GM03348 (cell line): ENCODE measurements at regions not wholly inside any gene's neighbourhood (a gene's known extent, or its start where the extent isn't known, plus 50 kb on each side); places are given as distances from the start of the nearest gene placed in this dataset.
A peak's percentile ranks its signal among the peaks of the same experiment; 100 is the strongest.

ENCODE experiments used
- DNase-seq: peaks from one replicate; pipeline ENCODE4 v3.0.0; 2012; ENCODE audit warnings: low spot score

DNA sequence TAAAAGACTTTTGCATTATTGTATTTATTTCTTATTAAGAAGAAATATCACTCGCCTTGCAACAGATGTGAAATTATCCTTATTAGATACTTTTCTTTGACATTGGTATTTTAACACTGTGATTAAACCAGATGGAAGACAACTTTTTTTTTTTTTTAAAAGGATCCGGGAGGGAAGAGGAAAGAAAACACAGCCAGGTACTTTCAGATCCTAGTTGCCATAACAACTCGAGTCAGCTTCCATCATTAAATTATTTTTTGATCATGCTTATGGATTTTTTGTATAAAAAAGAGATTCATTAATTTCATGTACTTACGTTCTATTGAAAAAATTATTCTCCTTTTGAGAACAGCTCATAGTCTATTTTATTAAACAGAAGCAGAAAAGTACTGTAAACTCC lies 515.7 kb downstream of the TBC1D4 start:
- DNase-seq = no peak

DNA sequence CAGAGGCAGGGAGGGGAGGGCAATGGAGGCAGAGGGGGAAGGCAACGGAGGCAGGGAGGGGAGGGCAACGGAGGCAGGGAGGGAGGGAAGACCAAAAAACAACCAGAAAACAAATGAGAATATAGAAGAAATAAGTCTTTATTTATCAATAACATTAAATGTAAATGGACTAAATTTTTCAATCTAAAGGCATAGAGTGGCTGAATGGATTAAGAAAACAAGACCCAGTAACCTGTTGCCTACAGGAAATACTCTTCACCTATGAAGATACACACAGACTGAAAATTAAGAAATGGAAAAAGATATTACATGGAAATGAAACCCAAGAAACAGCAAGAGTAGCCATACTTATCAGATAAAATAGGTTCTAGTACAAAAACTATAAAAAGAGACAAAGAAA lies 536.3 kb downstream of the TBC1D4 start:
- no peak for DNase-seq

DNA sequence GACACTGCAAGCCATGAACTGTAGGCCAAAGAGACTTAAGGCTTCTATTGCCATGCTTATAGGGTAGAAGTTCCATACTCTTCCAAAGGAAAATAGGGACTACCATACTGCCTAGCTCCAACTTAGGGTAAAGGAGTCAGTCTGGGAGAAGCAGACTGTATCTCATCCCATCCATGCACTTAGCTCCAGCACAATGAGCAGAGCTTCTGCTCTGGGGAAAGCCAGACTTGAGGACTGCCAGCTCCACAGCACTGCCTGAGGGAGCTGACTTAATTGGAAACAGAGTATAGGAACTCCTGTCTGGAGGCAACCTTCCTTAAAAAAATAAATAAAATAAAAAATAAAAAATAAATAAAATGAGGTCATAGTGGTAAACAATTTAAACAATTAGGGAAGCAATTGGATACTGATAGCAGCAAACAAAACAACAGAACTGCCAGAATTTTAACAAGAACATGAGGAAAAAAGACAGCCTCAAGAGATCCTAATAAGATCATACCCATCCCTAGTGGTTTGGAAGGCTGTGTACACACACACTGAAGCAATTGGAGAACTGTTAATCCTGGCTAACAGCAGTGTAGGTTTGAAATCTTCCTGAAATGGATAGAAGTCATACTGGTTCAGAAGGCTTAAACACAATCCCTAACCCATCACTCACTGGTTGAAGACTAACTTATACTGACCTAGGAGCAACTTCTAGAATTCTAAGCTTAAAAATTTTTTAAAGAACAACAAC lies 550.1 kb downstream of the TBC1D4 start:
- peak; percentile 8 for DNase-seq

DNA sequence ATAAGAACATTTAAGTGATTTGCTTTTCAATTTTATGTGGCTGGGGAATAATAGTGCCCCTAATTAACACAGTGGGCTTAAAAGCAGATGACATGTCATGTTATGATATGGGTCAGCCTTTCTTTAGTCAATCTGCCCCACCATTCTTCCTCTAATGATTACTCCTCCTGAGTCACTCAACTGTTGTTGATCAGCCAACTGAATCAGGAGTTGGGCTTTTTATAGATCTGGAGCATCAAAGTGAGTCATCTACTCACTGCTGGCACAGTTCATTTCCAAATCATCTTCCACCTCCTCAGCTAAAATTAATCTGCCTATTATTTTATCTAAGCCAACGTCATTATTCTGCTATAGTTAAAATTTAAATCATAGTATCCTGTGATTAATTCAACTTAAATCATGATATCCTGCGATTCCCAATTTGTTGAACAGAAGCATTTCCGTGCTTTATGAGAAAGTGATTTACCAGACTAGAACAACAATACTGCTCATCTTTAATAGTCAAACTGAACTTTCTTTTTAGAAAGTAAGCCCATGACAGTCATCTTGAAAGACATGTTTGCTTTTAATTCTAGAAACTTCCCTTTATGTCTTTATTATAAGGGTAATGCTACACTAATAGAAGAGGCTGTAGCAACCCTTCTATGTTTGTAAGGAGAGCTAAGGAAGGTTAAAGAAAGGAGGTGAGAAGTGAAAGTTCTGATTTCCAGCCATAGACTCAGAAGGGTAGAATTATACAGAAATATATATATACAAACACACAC lies 551.4 kb downstream of the TBC1D4 start:
- peak; percentile 65 for DNase-seq

DNA sequence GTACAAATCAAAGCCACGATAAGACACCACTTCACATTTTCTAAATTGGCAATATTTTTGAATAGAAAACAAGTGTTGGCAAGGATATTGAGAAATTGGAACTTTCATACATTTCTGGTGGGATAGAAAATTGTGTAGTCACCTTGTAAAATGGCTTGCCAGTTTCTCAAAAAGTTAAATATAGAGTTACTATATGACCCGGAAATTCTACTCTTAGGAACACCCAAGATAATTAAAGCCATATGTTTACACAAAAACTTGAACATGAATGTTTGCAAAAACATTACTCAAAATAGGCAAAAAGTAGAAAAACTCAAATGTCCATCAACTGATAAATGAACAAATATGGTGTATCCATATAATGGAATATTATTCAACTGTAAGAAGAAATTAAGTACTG lies 552.5 kb downstream of the TBC1D4 start:
- no peak for DNase-seq

DNA sequence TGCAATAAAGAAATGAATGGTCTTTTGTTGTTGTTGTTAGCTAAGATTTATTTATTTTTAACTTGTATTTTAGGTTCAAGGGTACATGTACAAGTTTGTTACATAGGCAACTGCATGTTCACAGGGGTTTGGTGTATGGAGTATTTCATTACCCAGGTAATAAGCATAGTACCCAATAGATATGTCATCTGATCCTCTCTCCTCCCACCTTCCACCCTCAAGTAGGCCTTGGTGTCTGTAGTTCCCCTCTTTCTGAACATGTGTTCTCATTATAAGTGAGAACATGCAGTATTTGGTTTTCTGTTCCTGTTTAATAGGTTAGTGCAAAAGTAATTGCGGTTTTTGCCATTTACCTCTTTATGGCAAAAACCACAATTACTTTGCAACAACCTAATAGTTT lies 554.1 kb downstream of the TBC1D4 start:
- no peak for DNase-seq

DNA sequence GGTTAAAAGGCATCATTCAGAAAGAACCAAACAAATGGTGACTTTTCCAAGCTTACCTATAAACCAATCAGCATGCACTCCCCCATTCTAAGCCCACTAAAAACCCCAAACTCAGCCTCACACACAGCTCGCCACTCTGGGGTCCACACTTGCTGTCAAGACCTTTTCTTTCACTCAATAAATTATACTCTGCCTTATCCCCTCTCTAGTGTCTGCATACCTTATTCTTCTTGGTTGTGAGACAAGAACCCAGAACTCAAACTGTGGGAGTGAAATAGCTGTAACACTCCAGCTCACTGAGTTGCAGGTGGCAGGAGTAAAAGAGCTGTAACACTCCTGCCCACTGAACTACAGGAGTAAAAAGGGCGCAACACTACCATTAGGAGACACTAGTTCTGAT lies 559.0 kb downstream of the TBC1D4 start:
- DNase-seq = no peak

DNA sequence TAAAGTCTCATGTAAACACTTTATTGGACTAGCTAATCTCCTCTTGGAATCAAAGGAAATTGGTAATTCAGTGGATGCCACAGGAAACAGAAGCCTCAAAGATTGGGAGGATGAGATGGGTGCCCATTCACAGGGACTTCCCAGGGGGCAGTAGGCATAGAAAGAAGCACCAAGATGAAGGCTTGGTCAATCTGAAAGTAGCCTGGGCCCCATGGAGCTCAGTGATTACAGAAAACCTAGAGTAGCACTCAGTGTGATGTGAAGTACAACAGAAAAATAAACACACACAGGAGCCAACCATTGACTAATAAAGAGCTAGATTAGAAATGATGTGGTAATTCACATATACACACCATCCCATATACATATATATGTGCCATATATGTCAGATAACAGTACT lies 560.6 kb downstream of the TBC1D4 start:
- DNase-seq = no peak

DNA sequence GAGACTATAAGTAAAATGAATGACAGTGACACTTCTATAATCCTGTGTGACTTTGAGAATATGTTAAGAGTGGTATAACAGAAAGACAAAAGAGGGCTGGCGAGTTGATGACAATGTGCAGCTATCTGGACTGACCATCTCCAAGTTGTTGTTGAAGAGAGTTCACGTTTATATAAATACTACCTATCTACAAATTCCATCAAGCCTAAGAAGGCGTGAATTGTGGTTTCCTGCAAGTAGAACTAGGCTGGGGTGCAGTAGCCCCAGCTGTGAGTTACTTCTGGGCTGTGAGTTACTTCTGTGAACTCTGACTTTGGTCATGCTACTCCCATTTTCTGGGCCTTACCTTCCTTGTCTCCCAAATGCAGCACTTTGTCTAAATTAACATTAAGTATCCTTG lies 561.0 kb downstream of the TBC1D4 start:
- no peak for DNase-seq

DNA sequence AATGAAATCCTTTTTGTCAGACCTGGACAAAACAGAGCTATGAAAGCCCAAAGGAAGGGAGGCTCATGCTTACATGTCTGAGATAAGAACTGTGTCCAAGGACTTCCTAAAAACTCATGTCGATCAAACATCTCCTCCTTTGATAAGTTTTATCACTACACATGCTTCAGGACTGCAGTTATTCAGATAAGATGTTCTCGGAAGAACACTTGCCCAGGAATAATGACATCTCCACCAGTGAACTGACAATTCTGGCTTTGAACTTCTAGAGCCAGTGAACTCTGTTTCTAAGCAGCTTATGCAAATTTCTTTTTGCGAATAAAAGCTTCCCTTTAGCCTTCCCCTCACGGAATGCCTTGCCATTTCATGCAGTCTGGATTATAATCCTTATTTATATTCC lies 561.6 kb downstream of the TBC1D4 start:
- no peak for DNase-seq

DNA sequence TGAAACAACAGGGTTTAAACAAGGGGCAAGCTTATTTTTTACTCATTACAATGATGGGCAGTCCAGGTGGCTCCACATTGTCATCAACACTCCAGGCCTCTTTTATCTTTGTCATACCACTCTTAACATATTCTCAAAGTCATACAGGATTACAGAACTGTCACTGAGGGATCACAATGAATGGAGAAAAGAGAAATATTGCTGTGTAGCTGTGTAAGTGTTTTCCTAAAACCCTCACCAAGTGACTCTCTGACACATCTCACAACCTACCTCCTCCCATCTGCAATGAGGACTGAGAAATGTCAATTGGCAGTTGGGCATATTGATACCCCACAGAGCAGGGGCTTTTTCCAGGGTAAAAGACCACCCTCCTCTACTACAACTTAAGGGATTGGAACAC lies 562.1 kb downstream of the TBC1D4 start:
- no peak for DNase-seq

DNA sequence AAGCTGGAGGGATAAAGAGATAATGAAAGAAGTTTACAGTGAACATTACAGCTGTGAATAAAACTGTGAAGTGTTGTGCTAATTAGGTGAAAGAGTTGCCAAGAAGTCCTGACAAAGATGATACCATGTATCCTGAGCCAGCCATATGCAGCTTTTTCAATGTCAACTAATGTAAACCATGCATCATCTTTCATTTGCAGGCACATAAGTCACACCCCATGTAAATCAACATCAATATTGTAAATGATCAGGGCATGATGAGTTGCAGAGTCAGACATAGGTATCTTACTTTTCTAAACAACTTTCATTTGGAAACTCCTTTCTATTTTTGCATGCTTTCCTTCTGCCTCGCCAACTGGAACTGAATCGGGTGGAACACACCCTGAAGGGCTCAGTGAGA lies 569.1 kb downstream of the TBC1D4 start:
- no peak for DNase-seq

DNA sequence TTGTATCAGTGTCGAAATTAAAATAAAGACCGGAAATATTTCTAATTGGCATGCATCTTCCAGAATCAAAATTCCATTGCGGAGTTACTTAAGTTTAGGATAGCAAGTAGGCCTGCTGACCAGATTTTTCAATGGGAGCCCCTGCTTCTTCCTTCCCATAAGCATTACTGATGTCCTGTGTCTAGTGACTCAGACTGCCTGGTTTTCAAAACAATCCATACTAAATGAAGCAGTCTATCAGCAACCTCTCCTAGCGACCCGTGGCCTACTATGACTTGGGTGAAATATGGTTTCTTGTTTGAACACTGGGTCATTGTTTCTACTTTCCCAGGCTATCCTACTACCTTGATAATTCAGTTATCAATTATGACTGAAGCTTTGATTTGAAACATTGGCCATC lies 571.6 kb downstream of the TBC1D4 start:
- no peak for DNase-seq

DNA sequence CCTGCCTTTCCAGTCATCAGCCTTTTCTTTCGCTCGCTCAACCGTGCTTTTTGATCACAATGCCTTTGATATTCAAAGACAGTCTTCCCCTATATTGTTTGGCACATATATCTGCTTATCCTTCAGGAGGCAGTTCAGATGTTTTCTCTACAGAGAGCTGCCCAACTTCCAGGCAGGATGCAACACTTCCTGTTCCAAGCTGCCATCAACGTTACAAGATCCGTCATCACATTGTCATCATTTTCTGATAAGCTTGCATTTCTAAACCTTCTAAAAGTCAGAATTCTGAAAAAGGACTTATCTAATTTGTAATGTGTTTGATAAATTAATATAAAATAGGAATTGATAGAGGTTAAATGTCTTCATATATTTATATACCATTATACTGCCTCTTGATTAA lies 574.2 kb downstream of the TBC1D4 start:
- no peak for DNase-seq

DNA sequence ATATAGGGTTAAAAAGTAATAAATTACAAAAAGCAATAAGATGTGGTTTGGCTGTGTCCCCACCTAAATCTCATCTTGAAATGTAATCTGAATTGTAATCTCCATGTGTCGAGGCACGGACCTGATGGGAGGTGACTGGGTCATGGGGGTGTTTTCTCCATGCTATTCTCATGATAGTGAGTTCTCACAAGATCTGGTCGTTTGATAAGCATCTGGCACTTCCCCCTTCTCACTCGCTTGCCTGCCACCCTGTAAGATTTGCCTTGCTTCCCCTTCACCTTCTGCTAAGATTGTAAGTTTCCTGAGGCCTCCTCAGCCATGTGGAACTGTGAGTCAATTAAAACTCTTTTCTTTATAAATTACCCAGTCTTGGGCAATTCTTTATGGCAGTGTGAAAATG lies 577.4 kb downstream of the TBC1D4 start:
- DNase-seq = no peak

DNA sequence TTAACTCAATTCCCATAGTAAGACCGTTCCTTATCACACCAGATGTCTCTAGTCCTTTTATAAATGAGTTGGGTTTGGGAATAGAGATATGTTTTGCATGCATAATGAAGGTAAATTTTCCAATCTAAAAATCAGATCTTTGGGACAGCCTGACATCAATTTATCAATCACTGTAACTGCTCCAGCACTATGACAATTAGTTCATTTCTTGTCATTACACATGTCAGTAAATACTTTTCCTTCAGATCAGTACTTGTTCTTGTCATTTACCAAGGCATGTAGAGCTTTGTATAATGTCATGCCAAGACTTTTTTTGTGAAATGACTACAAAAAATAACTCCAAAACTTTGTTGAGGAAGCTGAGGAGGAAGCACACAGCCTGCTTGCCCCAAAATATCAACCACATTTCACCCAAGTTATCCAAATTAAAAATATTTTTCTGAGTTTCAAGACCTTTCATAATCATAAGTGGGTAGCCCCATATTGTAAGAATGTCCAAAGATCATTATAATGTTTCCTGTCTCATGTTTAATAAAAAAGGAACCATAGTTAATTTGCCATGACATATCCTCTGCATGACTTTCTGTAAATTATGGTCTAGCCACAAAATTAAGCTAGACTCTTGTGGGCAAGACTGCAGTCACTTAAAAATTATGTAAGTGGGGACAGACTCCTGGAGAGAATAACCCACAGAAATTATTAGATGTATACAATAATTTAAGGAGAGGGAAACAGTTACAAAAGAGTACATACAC lies 586.8 kb downstream of the TBC1D4 start:
- no peak for DNase-seq

DNA sequence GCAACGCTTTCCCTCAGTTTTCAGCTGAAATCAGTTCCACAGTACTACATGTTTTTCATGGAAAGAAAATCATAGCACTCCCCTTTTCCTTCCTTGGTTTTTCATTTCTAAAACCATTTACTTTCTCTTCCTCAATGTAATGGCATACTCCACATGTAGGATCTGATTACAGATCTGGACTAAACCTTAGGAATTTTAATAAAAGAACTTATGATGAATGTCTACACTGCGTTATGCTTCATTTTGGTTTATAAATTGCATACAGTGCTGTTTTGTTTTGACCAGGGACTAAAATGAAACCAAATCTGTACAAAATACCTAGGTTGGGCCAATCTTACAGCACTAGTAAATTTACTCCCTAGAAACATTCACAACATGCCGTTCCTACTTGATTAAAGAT lies 589.9 kb downstream of the TBC1D4 start:
- no peak for DNase-seq

DNA sequence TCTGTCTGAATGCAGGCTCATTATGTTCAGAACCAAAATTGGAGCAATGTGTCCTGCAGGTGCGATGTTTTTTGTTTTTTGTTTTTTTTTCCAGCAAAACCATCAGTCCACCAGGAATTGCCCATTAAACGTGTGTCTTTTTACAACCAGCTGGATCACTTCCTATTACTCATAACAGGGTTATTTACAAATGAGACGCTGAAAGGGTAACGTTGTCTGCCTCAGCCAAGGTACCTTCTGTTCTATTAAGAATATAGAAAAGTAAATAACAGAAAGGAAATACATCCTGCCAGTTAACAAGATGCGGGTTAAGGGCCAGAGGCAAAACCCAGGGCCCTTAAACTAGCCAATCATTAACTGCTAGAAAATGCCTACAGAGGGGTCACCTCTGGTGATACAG lies 590.4 kb downstream of the TBC1D4 start:
- no peak for DNase-seq

DNA sequence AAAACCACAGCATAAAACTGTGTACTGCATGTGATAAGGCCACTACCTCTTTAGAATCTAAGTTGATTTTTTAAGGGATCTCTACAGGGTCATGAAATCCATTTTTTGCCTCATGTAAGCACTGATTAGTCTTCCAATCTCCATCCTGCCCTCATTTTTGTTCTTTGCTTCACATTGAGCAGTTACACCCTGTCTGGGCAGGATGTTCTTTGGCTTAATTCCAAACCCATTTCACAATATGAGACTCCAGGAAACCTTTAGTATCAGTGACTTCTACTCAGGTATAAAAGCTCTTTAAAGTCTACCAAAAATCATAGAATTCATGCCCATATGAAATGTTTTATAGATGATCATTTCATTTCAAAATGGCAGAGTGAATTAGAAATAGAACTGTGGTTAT lies 592.6 kb downstream of the TBC1D4 start:
- DNase-seq = no peak

DNA sequence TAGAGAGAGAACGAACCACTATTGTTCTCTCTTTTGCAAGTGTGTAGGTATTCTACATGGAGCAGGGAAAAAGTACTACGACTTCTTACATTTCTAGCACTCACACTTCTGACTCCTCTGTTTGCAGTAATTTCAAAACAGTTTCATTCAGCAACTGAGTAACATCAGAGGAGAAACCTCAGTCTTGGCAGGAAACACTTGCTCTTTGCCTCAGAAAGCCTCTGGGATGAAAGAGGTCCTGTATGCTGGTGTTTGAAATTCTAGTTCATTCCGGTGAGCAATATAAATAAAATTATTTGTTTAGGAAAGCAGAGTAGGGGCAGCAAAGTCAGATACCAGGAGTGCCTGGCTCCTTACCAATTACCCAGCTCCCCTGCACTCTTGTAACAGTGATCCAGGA lies 595.5 kb downstream of the TBC1D4 start:
- peak; percentile 29 for DNase-seq

DNA sequence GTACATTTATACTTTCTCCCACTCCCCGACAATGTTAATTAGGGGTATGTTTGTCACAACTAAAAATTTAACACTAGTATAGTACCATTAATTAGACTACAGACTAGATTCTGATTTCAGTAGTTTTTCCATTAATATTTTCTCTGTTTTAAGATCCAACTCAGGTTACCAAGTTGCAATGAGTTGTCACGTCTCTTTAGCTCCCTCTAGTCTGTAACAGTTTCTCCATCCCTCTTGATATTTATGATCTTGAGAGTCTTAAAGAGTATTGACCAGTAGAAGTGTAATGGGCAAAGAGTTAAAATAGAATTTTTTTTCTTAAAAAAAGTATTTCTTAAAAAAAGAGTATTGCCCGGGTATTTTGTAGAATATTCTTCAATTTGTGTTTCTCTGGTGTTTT lies 598.1 kb downstream of the TBC1D4 start:
- no peak for DNase-seq

DNA sequence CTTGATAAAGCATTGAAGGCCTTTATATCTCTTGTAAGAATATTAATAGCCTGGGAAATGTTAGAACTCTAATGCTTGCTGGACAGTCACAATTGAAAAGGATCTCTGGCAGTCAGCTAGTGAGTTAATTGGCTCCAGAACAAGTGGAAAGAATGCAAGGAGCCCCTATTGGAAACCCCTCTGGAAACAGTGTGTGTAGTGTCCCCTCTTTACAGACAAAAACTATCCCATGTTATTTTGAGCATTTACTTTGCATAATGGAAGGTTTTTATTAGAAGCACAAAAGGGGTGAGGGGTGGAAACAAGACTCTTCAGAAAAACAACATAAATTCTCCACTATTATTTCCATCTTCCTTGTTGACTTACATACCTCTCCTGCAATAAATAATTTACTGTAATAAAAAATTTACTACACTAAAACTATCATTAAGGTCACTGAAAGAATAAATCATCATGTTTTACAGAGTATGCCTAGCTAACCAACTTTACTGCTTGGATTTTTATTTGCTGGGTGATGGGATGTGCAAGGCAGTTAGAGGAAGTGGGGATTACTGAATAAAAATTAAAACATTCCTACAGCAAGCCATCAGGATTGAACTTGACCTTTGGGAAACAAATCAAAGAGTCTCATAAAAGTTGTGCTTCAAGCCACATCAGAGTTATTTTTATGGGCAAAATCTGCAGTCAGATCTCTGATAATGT lies 610.4 kb downstream of the TBC1D4 start:
- DNase-seq = no peak

DNA sequence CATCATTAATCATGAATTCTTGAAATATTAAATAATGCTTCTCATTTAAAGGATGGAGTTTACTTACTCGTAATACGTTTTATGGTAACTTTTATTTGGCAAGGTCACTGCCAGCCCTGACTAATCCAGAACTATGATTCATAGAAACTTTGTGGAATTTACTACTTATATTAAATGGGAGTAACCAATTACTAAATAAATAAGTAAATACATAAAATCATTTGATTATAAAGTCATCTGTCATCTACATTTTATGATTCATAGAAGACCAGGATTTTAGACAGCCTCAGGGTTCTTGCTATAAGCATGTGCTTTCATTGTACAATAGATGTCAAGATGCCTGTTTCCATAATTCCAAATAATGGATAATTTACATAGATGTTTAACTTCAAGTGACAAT lies 611.1 kb downstream of the TBC1D4 start:
- DNase-seq = no peak
